B cell (primary cell): ENCODE measurements at regions not wholly inside any gene's neighbourhood (a gene's known extent, or its start where the extent isn't known, plus 50 kb on each side); places are given as distances from the start of the nearest gene placed in this dataset.

Experiments used
- ATAC-seq: fragments of 200-7000 bp; cut with Tn5 transposase; one replicate; pipeline ENCODE4 v1.10.0; 2021; ENCODE audit warnings: low read depth, mild to moderate bottlenecking, moderate number of reproducible peaks, moderate library complexity
- CTCF ChIA-PET: fragments of 350-600 bp; sonication (Branson Sonifier 250); formaldehyde crosslinking; loops from one replicate; lab custom pipeline; 2021; ENCODE audit warnings: antibody characterized with exemption, inconsistent platforms; lab: Charles Lee
- POLR2A ChIA-PET: fragments of 350-600 bp; sonication (Branson Sonifier 250); formaldehyde crosslinking; loops from one replicate; lab custom pipeline; 2021; ENCODE audit warnings: antibody characterized with exemption; lab: Charles Lee
- DNase-seq: peaks from one replicate; pipeline ENCODE4 v3.0.0; 2013
- H2AFZ ChIP-seq: 2 replicates; pipeline ENCODE4 v1.6.1; 2012; ENCODE audit warnings: mild to moderate bottlenecking, low read depth, low read length; ENCODE audit not compliant: insufficient read depth, poor library complexity, severe bottlenecking
- H3K27ac ChIP-seq, 2 donors: 1 replicate in 1 of 2; 2 replicates in 1 of 2; pipeline ENCODE4 v1.5.1; 2012 to 2013; ENCODE audit warnings: low read length in 2 of 2, mild to moderate bottlenecking in 2 of 2, moderate library complexity in 1 of 2
- H3K27me3 ChIP-seq, 4 experiments: fragments of 200-600 bp in 1 of 4; sonication (generic) in 1 of 4; replicated peaks in 1 of 4; 1 replicate in 2 of 4; 2 replicates in 2 of 4; pipeline versions ENCODE4 v1.6.1 to v1.7.0; 2013 to 2016; ENCODE audit warnings: low read length in 3 of 4, mild to moderate bottlenecking in 2 of 4, mixed read lengths in 1 of 4, moderate library complexity in 1 of 4; ENCODE audit not compliant: insufficient read depth in 4 of 4, control insufficient read depth in 3 of 4; ENCODE audit errors: control extremely low read depth in 1 of 4
- H3K36me3 ChIP-seq, 2 experiments: replicated peaks in 1 of 2; 1 replicate in 1 of 2; 2 replicates in 1 of 2; pipeline versions ENCODE4 v1.6.1 to v1.7.1; 2013; ENCODE audit warnings: low read length in 1 of 2; ENCODE audit not compliant: insufficient read depth in 2 of 2, control insufficient read depth in 1 of 2; ENCODE audit errors: control extremely low read depth in 1 of 2, extremely low read depth in 1 of 2
- H3K4me1 ChIP-seq, 2 donors: fragments of 200-600 bp in 1 of 2; sonication (generic) in 1 of 2; 1 replicate in 1 of 2; 2 replicates in 1 of 2; pipeline versions ENCODE4 v1.5.1 to v1.6.1; 2013 to 2017; ENCODE audit warnings: low read length in 2 of 2; ENCODE audit not compliant: control insufficient read depth in 2 of 2, insufficient read depth in 2 of 2
- H3K4me2 ChIP-seq: replicated peaks from 2 replicates; pipeline ENCODE3; 2012; ENCODE audit warnings: mild to moderate bottlenecking, low read depth, low read length; ENCODE audit not compliant: poor library complexity, severe bottlenecking
- H3K4me3 ChIP-seq, 5 experiments: fragments of 200-600 bp in 1 of 5; sonication (generic) in 1 of 5; 1 replicate in 3 of 5; 2 replicates in 2 of 5; pipeline versions ENCODE4 v1.5.1 to v1.7.0; 2011 to 2016; ENCODE audit warnings: low read length in 4 of 5, mild to moderate bottlenecking in 4 of 5, low read depth in 2 of 5, control low read depth in 1 of 5, moderate library complexity in 1 of 5; ENCODE audit not compliant: insufficient read depth in 1 of 5; ENCODE audit errors: control extremely low read depth in 1 of 5, extremely low read depth in 1 of 5
- H3K79me2 ChIP-seq: fragments of 200-600 bp; sonication (generic); one replicate; pipeline ENCODE4 v1.6.0; 2016; ENCODE audit warnings: low read length; ENCODE audit not compliant: control insufficient read depth, insufficient read depth
- H3K9ac ChIP-seq: fragments of 200-600 bp; sonication (generic); 2 replicates; pipeline ENCODE4 v1.6.1; 2017; ENCODE audit warnings: mild to moderate bottlenecking, low read length, moderate library complexity
- H3K9me3 ChIP-seq, 3 donors: one replicate each; pipeline versions ENCODE4 v1.6.1 to v1.7.1; 2013; ENCODE audit warnings: low read length in 2 of 3; ENCODE audit not compliant: control insufficient read depth in 2 of 3, insufficient read depth in 1 of 3; ENCODE audit errors: control extremely low read depth in 1 of 3
- H4K20me1 ChIP-seq: 2 replicates; pipeline ENCODE4 v1.6.0; 2012; ENCODE audit warnings: mild to moderate bottlenecking, low read length; ENCODE audit not compliant: insufficient read depth, control insufficient read depth, poor library complexity, severe bottlenecking
- H3K27ac Mint-ChIP-seq: one replicate; pipeline ENCODE4 v1.8.0; 2021; ENCODE audit warnings: mixed read lengths
- H3K27me3 Mint-ChIP-seq: one replicate; pipeline ENCODE4 v1.8.0; 2021; ENCODE audit warnings: mixed read lengths
- H3K4me1 Mint-ChIP-seq: one replicate; pipeline ENCODE4 v1.8.0; 2021; ENCODE audit warnings: mixed read lengths
- H3K4me3 Mint-ChIP-seq: one replicate; pipeline ENCODE4 v1.8.0; 2021; ENCODE audit warnings: mixed read lengths
- H3K9me3 Mint-ChIP-seq: one replicate; pipeline ENCODE4 v1.8.0; 2022; ENCODE audit warnings: mixed read lengths; ENCODE audit not compliant: insufficient read depth
- EZH2 ChIP-seq: IDR thresholded peaks from 2 replicates; pipeline ENCODE4 v1.6.1; 2012; ENCODE audit warnings: borderline replicate concordance, low read depth, mild to moderate bottlenecking, moderate library complexity, low read length; ENCODE audit not compliant: insufficient read depth, poor library complexity, severe bottlenecking
- whole genome bisulfite sequencing: methylation state at CpG from one replicate; pipeline ENCODE4 v1.1.5; 2013; ENCODE audit warnings: missing lambda C conversion rate; ENCODE audit not compliant: insufficient coverage; 5-methylcytosine and 5-hydroxymethylcytosine counted together
- intact Hi-C: fragments of 100-400 bp; cut with micrococcal nuclease; formaldehyde crosslinking; loops from one replicate; pipeline ENCODE4 v1.10.0; 2022
- TF ChIP-seq, protein P1 (sequence below): fragments of 200-600 bp; IDR thresholded peaks from one replicate; pipeline ENCODE4 v1.8.0; 2022; ENCODE audit warnings: antibody characterized with exemption, mild to moderate bottlenecking

DNA sequence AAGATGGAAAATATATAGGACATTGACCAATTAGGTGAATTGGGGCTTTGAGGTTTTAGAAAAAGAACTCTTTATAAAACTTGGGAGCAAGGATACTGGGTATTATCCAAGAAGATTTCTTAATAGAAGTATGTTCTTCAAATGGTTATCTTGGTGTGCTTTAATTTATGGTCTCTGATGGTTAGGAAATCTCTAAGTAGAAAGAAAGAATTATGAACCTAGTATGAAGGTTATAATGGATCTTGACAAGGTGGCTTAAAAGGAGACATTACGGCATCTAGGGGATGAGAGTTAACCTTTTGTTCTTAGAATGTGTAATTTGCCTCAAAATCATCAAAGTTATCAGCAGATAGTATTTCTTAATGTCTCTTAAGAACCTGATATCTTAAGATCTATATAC is 210.4 kb upstream of the PRICKLE1 start:
- POLR2A ChIA-PET, result no interaction called here
- WGBS, result no CpG with 5 or more reads among the region's 1 CpG

DNA sequence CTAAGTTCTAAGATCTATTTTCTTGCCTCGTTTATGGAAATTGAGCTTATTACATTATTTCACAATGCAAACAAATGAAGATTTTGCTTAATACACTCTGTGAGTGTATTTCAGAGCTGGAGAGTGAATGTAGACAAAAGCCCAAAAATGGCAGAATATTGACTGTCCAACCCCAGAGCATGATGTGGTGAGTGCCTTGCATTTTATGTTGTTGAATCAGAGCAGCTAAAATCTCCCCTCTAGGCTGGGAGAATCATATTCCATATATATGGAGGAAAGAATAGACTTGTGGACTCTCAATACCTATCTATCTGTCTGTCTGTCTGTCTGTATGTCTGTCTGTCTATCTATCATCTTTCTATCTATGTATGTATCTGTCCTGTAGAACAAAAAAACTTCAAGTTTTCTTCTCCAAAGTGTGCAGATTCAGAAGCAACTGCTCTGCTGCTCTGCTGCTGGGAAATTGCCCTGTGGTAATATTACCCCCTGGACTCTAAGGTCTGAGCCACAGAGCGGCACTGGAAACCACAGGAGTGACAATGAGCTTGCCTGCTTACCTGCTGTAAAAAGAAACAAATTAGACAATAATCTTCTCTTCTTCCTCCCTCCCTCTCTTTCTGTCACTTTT is 209.4 kb upstream of the PRICKLE1 start:
- Histone ChIP-seq H3K4me2 (no peak overlapping the region), H4K20me1 (no peaks in the 10 kb centered on the region), H3K27ac (no peak overlapping the region), H3K36me3 (no peaks in the 10 kb centered on the region), H2AFZ (no peak overlapping the region), H3K79me2 (no peaks in the 10 kb centered on the region), H3K9ac (no peak overlapping the region), H3K4me1 (no peaks in the 10 kb centered on the region), H3K4me3 (no peak overlapping the region), H3K27me3 (no peaks in the 10 kb centered on the region), H3K9me3 (no peaks in the 10 kb centered on the region)
- Mint-ChIP-seq H3K4me3 (no peak overlapping the region), H3K27ac (no peak overlapping the region), H3K27me3 (no peaks in the 10 kb centered on the region), H3K4me1 (no peaks in the 10 kb centered on the region), H3K9me3 (no peaks in the 10 kb centered on the region)
- intact Hi-C loops, result no loop called here
- no peak for DNase-seq
- ChIA-PET POLR2A (no interaction called here), CTCF (no interaction called here)
- 90% methylated on average over 1 of the region's 2 CpGs for WGBS
- ATAC-seq, result no peak
- TF ChIP-seq, protein P1, sequence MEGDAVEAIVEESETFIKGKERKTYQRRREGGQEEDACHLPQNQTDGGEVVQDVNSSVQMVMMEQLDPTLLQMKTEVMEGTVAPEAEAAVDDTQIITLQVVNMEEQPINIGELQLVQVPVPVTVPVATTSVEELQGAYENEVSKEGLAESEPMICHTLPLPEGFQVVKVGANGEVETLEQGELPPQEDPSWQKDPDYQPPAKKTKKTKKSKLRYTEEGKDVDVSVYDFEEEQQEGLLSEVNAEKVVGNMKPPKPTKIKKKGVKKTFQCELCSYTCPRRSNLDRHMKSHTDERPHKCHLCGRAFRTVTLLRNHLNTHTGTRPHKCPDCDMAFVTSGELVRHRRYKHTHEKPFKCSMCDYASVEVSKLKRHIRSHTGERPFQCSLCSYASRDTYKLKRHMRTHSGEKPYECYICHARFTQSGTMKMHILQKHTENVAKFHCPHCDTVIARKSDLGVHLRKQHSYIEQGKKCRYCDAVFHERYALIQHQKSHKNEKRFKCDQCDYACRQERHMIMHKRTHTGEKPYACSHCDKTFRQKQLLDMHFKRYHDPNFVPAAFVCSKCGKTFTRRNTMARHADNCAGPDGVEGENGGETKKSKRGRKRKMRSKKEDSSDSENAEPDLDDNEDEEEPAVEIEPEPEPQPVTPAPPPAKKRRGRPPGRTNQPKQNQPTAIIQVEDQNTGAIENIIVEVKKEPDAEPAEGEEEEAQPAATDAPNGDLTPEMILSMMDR, result no peak
- TF ChIP-seq EZH2, result no peak

More for the DNA sequence above, 210.4 kb upstream of the PRICKLE1 start:
- H3K4me1 ChIP-seq, result no peaks in the 10 kb centered on the region
- TF ChIP-seq, protein P1, result no peak
- TF ChIP-seq EZH2, result no peak
- H2AFZ ChIP-seq, result no peak overlapping the region
- H3K9ac ChIP-seq, result no peak overlapping the region
- H3K36me3 ChIP-seq, result no peaks in the 10 kb centered on the region
- no peaks in the 10 kb centered on the region for H3K9me3 Mint-ChIP-seq
- intact Hi-C loops, result no loop called here
- no peaks in the 10 kb centered on the region for H3K9me3 ChIP-seq
- CTCF ChIA-PET, result no interaction called here
- no peak overlapping the region for H3K27ac Mint-ChIP-seq
- no peak overlapping the region for H3K4me2 ChIP-seq
- H3K4me3 ChIP-seq, result no peak overlapping the region
- no peak overlapping the region for H3K27ac ChIP-seq
- DNase-seq, result no peak
- no peaks in the 10 kb centered on the region for H3K27me3 ChIP-seq
- no peaks in the 10 kb centered on the region for H3K27me3 Mint-ChIP-seq
- H3K4me1 Mint-ChIP-seq, result no peaks in the 10 kb centered on the region
- H3K4me3 Mint-ChIP-seq, result no peak overlapping the region
- no peaks in the 10 kb centered on the region for H4K20me1 ChIP-seq
- no peaks in the 10 kb centered on the region for H3K79me2 ChIP-seq
- ATAC-seq, result no peak
